B cell (primary cell): ENCODE measurements at regions not wholly inside any gene's neighbourhood (a gene's known extent, or its start where the extent isn't known, plus 50 kb on each side); places are given as distances from the start of the nearest gene placed in this dataset.

ENCODE experiments used
- ATAC-seq: fragments of 200-7000 bp; cut with Tn5 transposase; one replicate; pipeline ENCODE4 v1.10.0; 2021; ENCODE audit warnings: low read depth, mild to moderate bottlenecking, moderate number of reproducible peaks, moderate library complexity
- CTCF ChIA-PET: fragments of 350-600 bp; sonication (Branson Sonifier 250); formaldehyde crosslinking; loops from one replicate; lab custom pipeline; 2021; ENCODE audit warnings: antibody characterized with exemption, inconsistent platforms; lab: Charles Lee
- POLR2A ChIA-PET: fragments of 350-600 bp; sonication (Branson Sonifier 250); formaldehyde crosslinking; loops from one replicate; lab custom pipeline; 2021; ENCODE audit warnings: antibody characterized with exemption; lab: Charles Lee
- DNase-seq: peaks from one replicate; pipeline ENCODE4 v3.0.0; 2013
- H2AFZ ChIP-seq: 2 replicates; pipeline ENCODE4 v1.6.1; 2012; ENCODE audit warnings: mild to moderate bottlenecking, low read depth, low read length; ENCODE audit not compliant: insufficient read depth, poor library complexity, severe bottlenecking
- H3K27ac ChIP-seq, 2 donors: 1 replicate in 1 of 2; 2 replicates in 1 of 2; pipeline ENCODE4 v1.5.1; 2012 to 2013; ENCODE audit warnings: low read length in 2 of 2, mild to moderate bottlenecking in 2 of 2, moderate library complexity in 1 of 2
- H3K27me3 ChIP-seq, 4 experiments: fragments of 200-600 bp in 1 of 4; sonication (generic) in 1 of 4; replicated peaks in 1 of 4; 1 replicate in 2 of 4; 2 replicates in 2 of 4; pipeline versions ENCODE4 v1.6.1 to v1.7.0; 2013 to 2016; ENCODE audit warnings: low read length in 3 of 4, mild to moderate bottlenecking in 2 of 4, mixed read lengths in 1 of 4, moderate library complexity in 1 of 4; ENCODE audit not compliant: insufficient read depth in 4 of 4, control insufficient read depth in 3 of 4; ENCODE audit errors: control extremely low read depth in 1 of 4
- H3K36me3 ChIP-seq, 2 experiments: replicated peaks in 1 of 2; 1 replicate in 1 of 2; 2 replicates in 1 of 2; pipeline versions ENCODE4 v1.6.1 to v1.7.1; 2013; ENCODE audit warnings: low read length in 1 of 2; ENCODE audit not compliant: insufficient read depth in 2 of 2, control insufficient read depth in 1 of 2; ENCODE audit errors: control extremely low read depth in 1 of 2, extremely low read depth in 1 of 2
- H3K4me1 ChIP-seq, 2 donors: fragments of 200-600 bp in 1 of 2; sonication (generic) in 1 of 2; 1 replicate in 1 of 2; 2 replicates in 1 of 2; pipeline versions ENCODE4 v1.5.1 to v1.6.1; 2013 to 2017; ENCODE audit warnings: low read length in 2 of 2; ENCODE audit not compliant: control insufficient read depth in 2 of 2, insufficient read depth in 2 of 2
- H3K4me2 ChIP-seq: replicated peaks from 2 replicates; pipeline ENCODE3; 2012; ENCODE audit warnings: mild to moderate bottlenecking, low read depth, low read length; ENCODE audit not compliant: poor library complexity, severe bottlenecking
- H3K4me3 ChIP-seq, 5 experiments: fragments of 200-600 bp in 1 of 5; sonication (generic) in 1 of 5; 1 replicate in 3 of 5; 2 replicates in 2 of 5; pipeline versions ENCODE4 v1.5.1 to v1.7.0; 2011 to 2016; ENCODE audit warnings: low read length in 4 of 5, mild to moderate bottlenecking in 4 of 5, low read depth in 2 of 5, control low read depth in 1 of 5, moderate library complexity in 1 of 5; ENCODE audit not compliant: insufficient read depth in 1 of 5; ENCODE audit errors: control extremely low read depth in 1 of 5, extremely low read depth in 1 of 5
- H3K79me2 ChIP-seq: fragments of 200-600 bp; sonication (generic); one replicate; pipeline ENCODE4 v1.6.0; 2016; ENCODE audit warnings: low read length; ENCODE audit not compliant: control insufficient read depth, insufficient read depth
- H3K9ac ChIP-seq: fragments of 200-600 bp; sonication (generic); 2 replicates; pipeline ENCODE4 v1.6.1; 2017; ENCODE audit warnings: mild to moderate bottlenecking, low read length, moderate library complexity
- H3K9me3 ChIP-seq, 3 donors: one replicate each; pipeline versions ENCODE4 v1.6.1 to v1.7.1; 2013; ENCODE audit warnings: low read length in 2 of 3; ENCODE audit not compliant: control insufficient read depth in 2 of 3, insufficient read depth in 1 of 3; ENCODE audit errors: control extremely low read depth in 1 of 3
- H4K20me1 ChIP-seq: 2 replicates; pipeline ENCODE4 v1.6.0; 2012; ENCODE audit warnings: mild to moderate bottlenecking, low read length; ENCODE audit not compliant: insufficient read depth, control insufficient read depth, poor library complexity, severe bottlenecking
- H3K27ac Mint-ChIP-seq: one replicate; pipeline ENCODE4 v1.8.0; 2021; ENCODE audit warnings: mixed read lengths
- H3K27me3 Mint-ChIP-seq: one replicate; pipeline ENCODE4 v1.8.0; 2021; ENCODE audit warnings: mixed read lengths
- H3K4me1 Mint-ChIP-seq: one replicate; pipeline ENCODE4 v1.8.0; 2021; ENCODE audit warnings: mixed read lengths
- H3K4me3 Mint-ChIP-seq: one replicate; pipeline ENCODE4 v1.8.0; 2021; ENCODE audit warnings: mixed read lengths
- H3K9me3 Mint-ChIP-seq: one replicate; pipeline ENCODE4 v1.8.0; 2022; ENCODE audit warnings: mixed read lengths; ENCODE audit not compliant: insufficient read depth
- CTCF ChIP-seq: fragments of 200-600 bp; IDR thresholded peaks from one replicate; pipeline ENCODE4 v1.8.0; 2022; ENCODE audit warnings: antibody characterized with exemption, mild to moderate bottlenecking
- EZH2 ChIP-seq: IDR thresholded peaks from 2 replicates; pipeline ENCODE4 v1.6.1; 2012; ENCODE audit warnings: borderline replicate concordance, low read depth, mild to moderate bottlenecking, moderate library complexity, low read length; ENCODE audit not compliant: insufficient read depth, poor library complexity, severe bottlenecking
- WGBS: methylation state at CpG from one replicate; pipeline ENCODE4 v1.1.5; 2013; ENCODE audit warnings: missing lambda C conversion rate; ENCODE audit not compliant: insufficient coverage; 5-methylcytosine and 5-hydroxymethylcytosine counted together
- intact Hi-C: fragments of 100-400 bp; cut with micrococcal nuclease; formaldehyde crosslinking; loops from one replicate; pipeline ENCODE4 v1.10.0; 2022

- Histone ChIP-seq H3K4me1 (peaks cover 22 to 26% of the 10 kb centered on the region in 2 donors), H3K9me3 (no peaks in the 10 kb centered on the region), H2AFZ (no peak overlapping the region), H3K36me3 (no peaks in the 10 kb centered on the region), H4K20me1 (no peaks in the 10 kb centered on the region), H3K79me2 (no peaks in the 10 kb centered on the region), H3K27me3 (no peaks in the 10 kb centered on the region), H3K4me2 (no peak overlapping the region), H3K9ac (no peak overlapping the region), H3K27ac (no peak overlapping the region), H3K4me3 (no peak overlapping the region)
- Mint-ChIP-seq H3K9me3 (no peaks in the 10 kb centered on the region), H3K27ac (no peak overlapping the region), H3K27me3 (no peaks in the 10 kb centered on the region), H3K4me1 (peaks cover 22% of the 10 kb centered on the region), H3K4me3 (no peak overlapping the region)
- ChIA-PET POLR2A (no interaction called here), CTCF (no interaction called here)
- ATAC-seq (no peak), DNase-seq (no peak)
- intact Hi-C loops = no loop called here
- no peak for TF ChIP-seq CTCF
- TF ChIP-seq EZH2 = no peak
- WGBS = no CpG with 5 or more reads among the region's 3 CpGs
These were observed 102.2 kb upstream of the SPATA31D4 start for GRCh38 chr9:81825846-81826516.

GRCh38 chr9:81826517-81826906 lies 101.7 kb upstream of the SPATA31D4 start:
- no peak overlapping the region for H3K9ac ChIP-seq
- no peak overlapping the region for H3K27ac ChIP-seq
- H3K36me3 ChIP-seq = no peaks in the 10 kb centered on the region
- H3K4me2 ChIP-seq = no peak overlapping the region
- Mint-ChIP-seq H3K27ac (no peak overlapping the region), H3K4me1 (peaks cover 22% of the 10 kb centered on the region), H3K4me3 (no peak overlapping the region), H3K9me3 (no peaks in the 10 kb centered on the region), H3K27me3 (no peaks in the 10 kb centered on the region)
- H3K4me3 ChIP-seq = no peak overlapping the region
- intact Hi-C loops = no loop called here
- no peaks in the 10 kb centered on the region for H3K9me3 ChIP-seq
- H2AFZ ChIP-seq = no peak overlapping the region
- 98% methylated on average over 9 of the region's 15 CpGs for WGBS
- ChIA-PET POLR2A (no interaction called here), CTCF (no interaction called here)
- H3K4me1 ChIP-seq = peaks cover 22 to 26% of the 10 kb centered on the region in 2 donors
- TF ChIP-seq EZH2 (no peak), CTCF (no peak)
- H3K27me3 ChIP-seq = no peaks in the 10 kb centered on the region
- DNase-seq = no peak
- no peak for ATAC-seq
- H3K79me2 ChIP-seq = no peaks in the 10 kb centered on the region
- no peaks in the 10 kb centered on the region for H4K20me1 ChIP-seq
